DMS53 (cell line): ENCODE measurements at regions not wholly inside any gene's neighbourhood (a gene's known extent, or its start where the extent isn't known, plus 50 kb on each side); places are given as distances from the start of the nearest gene placed in this dataset.

ENCODE experiments used
- DNase-seq: peaks from one replicate; lab custom pipeline; 2025; lab: John Stamatoyannopoulos, UW

DNA sequence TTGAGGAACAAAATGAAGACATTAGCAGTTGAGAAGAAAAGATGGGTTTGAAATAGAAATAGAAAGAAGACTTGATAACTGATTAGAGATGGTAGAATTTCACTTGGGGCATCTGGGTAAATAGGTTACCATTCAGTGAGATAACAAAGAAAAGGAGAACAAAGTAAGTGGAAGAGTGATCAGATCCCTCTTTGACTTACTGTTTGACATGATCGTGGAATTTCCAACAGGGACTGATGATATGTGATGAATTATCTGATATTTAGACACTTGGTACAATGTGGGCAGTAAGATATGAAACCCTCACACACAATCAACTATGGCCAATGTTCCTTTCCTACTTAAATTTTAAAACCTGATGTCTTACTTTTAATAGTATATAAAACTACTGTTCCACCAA lies 70.1 kb upstream of the STARD4 start:
- no peak for DNase-seq

DNA sequence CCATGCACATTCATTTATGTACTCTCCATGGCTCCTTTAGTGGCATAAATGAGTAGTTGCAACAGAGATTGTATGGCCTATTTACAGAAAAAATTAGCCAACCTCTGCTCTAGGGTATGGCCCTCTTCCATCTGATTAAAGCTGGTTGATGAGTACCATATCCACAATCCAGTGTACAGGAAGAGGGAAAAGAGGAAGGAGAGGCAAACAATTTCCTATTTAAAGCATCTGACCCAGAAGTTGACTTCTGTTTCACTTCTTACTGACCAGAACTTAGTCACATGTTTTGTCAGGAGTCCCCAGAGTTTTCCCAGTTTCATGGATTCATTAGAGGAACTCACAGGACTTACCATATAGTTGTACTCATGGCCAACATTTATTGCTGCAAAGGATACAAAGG lies 68.6 kb upstream of the STARD4 start:
- DNase-seq, result no peak

GRCh38 chr5:111574311-111574710 lies 62.0 kb upstream of the STARD4 start:
- no peak for DNase-seq

GRCh38 chr5:111572561-111572960 lies 60.2 kb upstream of the STARD4 start:
- DNase-seq, result no peak

GRCh38 chr5:111563031-111563822 lies 50.9 kb upstream of the STARD4 start:
- no peak for DNase-seq

GRCh38 chr5:111562561-111562960 lies 50.2 kb upstream of the STARD4 start:
- DNase-seq, result no peak
